Suprapubic skin (tissue), 4 donors: ENCODE measurements at regions not wholly inside any gene's neighbourhood (a gene's known extent, or its start where the extent isn't known, plus 50 kb on each side); places are given as distances from the start of the nearest gene placed in this dataset.
A peak's percentile ranks its signal among the peaks of the same experiment; 100 is the strongest.

Source experiments
- DNase-seq, 2 donors: peaks; one replicate each; pipeline ENCODE4 v3.0.0-alpha.2; 2019; ENCODE audit warnings: low spot score in 2 of 2
- H3K27ac ChIP-seq: fragments of 200-600 bp; sonication (generic); one replicate; pipeline ENCODE4 v1.5.1; 2019
- H3K27me3 ChIP-seq: fragments of 200-600 bp; sonication (generic); one replicate; pipeline ENCODE4 v1.5.1; 2019
- H3K36me3 ChIP-seq: fragments of 200-600 bp; sonication (generic); one replicate; pipeline ENCODE4 v1.5.1; 2019
- H3K4me1 ChIP-seq: fragments of 200-600 bp; sonication (generic); one replicate; pipeline ENCODE4 v1.5.1; 2019
- H3K4me3 ChIP-seq: fragments of 200-600 bp; sonication (generic); one replicate; pipeline ENCODE4 v1.5.1; 2019; ENCODE audit warnings: mild to moderate bottlenecking
- H3K9me3 ChIP-seq: fragments of 200-600 bp; sonication (generic); one replicate; pipeline ENCODE4 v1.5.1; 2019
- CTCF ChIP-seq, 2 donors: fragments of 200-600 bp in 1 of 2; fragments of 450-650 bp in 1 of 2; sonication (generic) in 1 of 2; IDR thresholded peaks; one replicate each; pipeline ENCODE4 v1.5.1; 2016 to 2019; ENCODE audit warnings: antibody characterized with exemption in 2 of 2, mild to moderate bottlenecking in 1 of 2, moderate library complexity in 1 of 2
- EP300 ChIP-seq: sonication (generic); formaldehyde crosslinking; IDR thresholded peaks from one replicate; pipeline ENCODE4 v1.6.1; 2017; ENCODE audit warnings: antibody characterized with exemption
- POLR2A ChIP-seq, 2 donors: fragments of 450-650 bp; IDR thresholded peaks; one replicate each; pipeline ENCODE4 v1.6.1; 2017; ENCODE audit warnings: antibody characterized with exemption in 2 of 2, mild to moderate bottlenecking in 2 of 2, moderate library complexity in 2 of 2
- POLR2AphosphoS5 ChIP-seq, 3 donors: sonication (generic); formaldehyde crosslinking; IDR thresholded peaks; one replicate each; pipeline ENCODE4 v1.6.1; 2017; ENCODE audit warnings: antibody characterized with exemption in 3 of 3
- WGBS: methylation state at CpG from one replicate; pipeline ENCODE4 v1.1.5; 2018; 5-methylcytosine and 5-hydroxymethylcytosine counted together

GRCh38 chr7:88546808-88547207 is 212.7 kb upstream of the ZNF804B start:
- 38% methylated on average over 2 of the region's 2 CpGs for WGBS
- no peaks in the 10 kb centered on the region for H3K36me3 ChIP-seq
- H3K4me1 ChIP-seq = no peaks in the 10 kb centered on the region
- no peak for TF ChIP-seq EP300
- TF ChIP-seq CTCF (IDR thresholded peaks at IDR 0.05) = peak in 1 of 2 donors; percentile 11
- no peak for TF ChIP-seq POLR2AphosphoS5 (IDR thresholded peaks at IDR 0.05)
- no peak for TF ChIP-seq POLR2A (IDR thresholded peaks at IDR 0.05)
- no peak for DNase-seq
- no peaks in the 10 kb centered on the region for H3K27me3 ChIP-seq
- H3K9me3 ChIP-seq = no peaks in the 10 kb centered on the region
- H3K27ac ChIP-seq = no peak overlapping the region
- H3K4me3 ChIP-seq = no peak overlapping the region

- WGBS = 76% methylated on average over 1 of the region's 1 CpG
- DNase-seq = no peak
- no peaks in the 10 kb centered on the region for H3K9me3 ChIP-seq
- H3K36me3 ChIP-seq = no peaks in the 10 kb centered on the region
- no peak overlapping the region for H3K27ac ChIP-seq
- no peaks in the 10 kb centered on the region for H3K27me3 ChIP-seq
- TF ChIP-seq POLR2A (IDR thresholded peaks at IDR 0.05) = no peak
- TF ChIP-seq CTCF (IDR thresholded peaks at IDR 0.05) = no peak
- no peak for TF ChIP-seq POLR2AphosphoS5 (IDR thresholded peaks at IDR 0.05)
- no peak for TF ChIP-seq EP300
- H3K4me3 ChIP-seq = no peak overlapping the region
- no peaks in the 10 kb centered on the region for H3K4me1 ChIP-seq
Observed at GRCh38 chr7:88545663-88546062, 213.8 kb upstream of the ZNF804B start.

- Histone ChIP-seq H3K36me3 (no peaks in the 10 kb centered on the region), H3K4me3 (no peak overlapping the region), H3K4me1 (no peaks in the 10 kb centered on the region), H3K27me3 (no peaks in the 10 kb centered on the region), H3K9me3 (peaks cover 7% of the 10 kb centered on the region), H3K27ac (no peak overlapping the region)
- 57% methylated on average over 3 of the region's 4 CpGs for WGBS
- TF ChIP-seq POLR2AphosphoS5 (IDR thresholded peaks at IDR 0.05) (no peak), EP300 (no peak), CTCF (IDR thresholded peaks at IDR 0.05) (no peak), POLR2A (IDR thresholded peaks at IDR 0.05) (no peak)
- no peak for DNase-seq
Observed at GRCh38 chr7:88540012-88540411, 219.5 kb upstream of the ZNF804B start.

- Histone ChIP-seq H3K36me3 (no peaks in the 10 kb centered on the region), H3K4me3 (no peak overlapping the region), H3K4me1 (no peaks in the 10 kb centered on the region), H3K27me3 (no peaks in the 10 kb centered on the region), H3K9me3 (peaks cover 7% of the 10 kb centered on the region), H3K27ac (no peak overlapping the region)
- no peak for DNase-seq
- TF ChIP-seq EP300 = no peak
- no peak for TF ChIP-seq POLR2A (IDR thresholded peaks at IDR 0.05)
- no peak for TF ChIP-seq POLR2AphosphoS5 (IDR thresholded peaks at IDR 0.05)
- TF ChIP-seq CTCF (IDR thresholded peaks at IDR 0.05) = no peak
- WGBS = 83% methylated on average over 2 of the region's 2 CpGs
Observed at GRCh38 chr7:88539518-88539917, 220.0 kb upstream of the ZNF804B start.

GRCh38 chr7:88523645-88524044 is 217.0 kb upstream of the STEAP4 start:
- Histone ChIP-seq H3K27ac (no peak overlapping the region), H3K27me3 (no peaks in the 10 kb centered on the region), H3K9me3 (no peaks in the 10 kb centered on the region), H3K4me3 (no peak overlapping the region), H3K36me3 (no peaks in the 10 kb centered on the region), H3K4me1 (no peaks in the 10 kb centered on the region)
- 58% methylated on average over 3 of the region's 3 CpGs for WGBS
- no peak for DNase-seq
- no peak for TF ChIP-seq POLR2AphosphoS5 (IDR thresholded peaks at IDR 0.05)
- TF ChIP-seq CTCF (IDR thresholded peaks at IDR 0.05) = no peak
- TF ChIP-seq POLR2A (IDR thresholded peaks at IDR 0.05) = no peak
- no peak for TF ChIP-seq EP300
